ENCODE measurements at regions not wholly inside any gene's neighbourhood (a gene's known extent, or its start where the extent isn't known, plus 50 kb on each side); places are given as distances from the start of the nearest gene placed in this dataset.

- Histone ChIP-seq H3K27ac (ENCODE audit: extremely low read depth, low read depth, low read length) (no peak overlapping the region), H3K9me3 (ENCODE audit: control insufficient read depth, insufficient read depth, low read depth, low read length) (no peaks in the 10 kb centered on the region), H3K4me1 (ENCODE audit: control insufficient read depth, insufficient read depth, low read length) (no peaks in the 10 kb centered on the region), H3K4me3 (ENCODE audit: low read depth, low read length) (no peak overlapping the region), H3K36me3 (ENCODE audit: control insufficient read depth in 2 of 2, insufficient read depth in 1 of 2, low read length in 2 of 2) (no peaks in the 10 kb centered on the region)
- TF ChIP-seq FEZF1 (tag by site-specific recombination; IDR thresholded peaks at IDR 0.05), result no peak
- TF ChIP-seq, protein P1, sequence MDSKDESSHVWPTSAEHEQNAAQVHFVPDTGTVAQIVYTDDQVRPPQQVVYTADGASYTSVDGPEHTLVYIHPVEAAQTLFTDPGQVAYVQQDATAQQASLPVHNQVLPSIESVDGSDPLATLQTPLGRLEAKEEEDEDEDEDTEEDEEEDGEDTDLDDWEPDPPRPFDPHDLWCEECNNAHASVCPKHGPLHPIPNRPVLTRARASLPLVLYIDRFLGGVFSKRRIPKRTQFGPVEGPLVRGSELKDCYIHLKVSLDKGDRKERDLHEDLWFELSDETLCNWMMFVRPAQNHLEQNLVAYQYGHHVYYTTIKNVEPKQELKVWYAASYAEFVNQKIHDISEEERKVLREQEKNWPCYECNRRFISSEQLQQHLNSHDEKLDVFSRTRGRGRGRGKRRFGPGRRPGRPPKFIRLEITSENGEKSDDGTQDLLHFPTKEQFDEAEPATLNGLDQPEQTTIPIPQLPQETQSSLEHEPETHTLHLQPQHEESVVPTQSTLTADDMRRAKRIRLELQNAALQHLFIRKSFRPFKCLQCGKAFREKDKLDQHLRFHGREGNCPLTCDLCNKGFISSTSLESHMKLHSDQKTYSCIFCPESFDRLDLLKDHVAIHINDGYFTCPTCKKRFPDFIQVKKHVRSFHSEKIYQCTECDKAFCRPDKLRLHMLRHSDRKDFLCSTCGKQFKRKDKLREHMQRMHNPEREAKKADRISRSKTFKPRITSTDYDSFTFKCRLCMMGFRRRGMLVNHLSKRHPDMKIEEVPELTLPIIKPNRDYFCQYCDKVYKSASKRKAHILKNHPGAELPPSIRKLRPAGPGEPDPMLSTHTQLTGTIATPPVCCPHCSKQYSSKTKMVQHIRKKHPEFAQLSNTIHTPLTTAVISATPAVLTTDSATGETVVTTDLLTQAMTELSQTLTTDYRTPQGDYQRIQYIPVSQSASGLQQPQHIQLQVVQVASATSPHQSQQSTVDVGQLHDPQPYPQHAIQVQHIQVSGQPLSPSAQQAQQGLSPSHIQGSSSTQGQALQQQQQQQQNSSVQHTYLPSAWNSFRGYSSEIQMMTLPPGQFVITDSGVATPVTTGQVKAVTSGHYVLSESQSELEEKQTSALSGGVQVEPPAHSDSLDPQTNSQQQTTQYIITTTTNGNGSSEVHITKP (tag by site-specific recombination; IDR thresholded peaks at IDR 0.05), result no peak
- no peak for TF ChIP-seq ZNF211 (tag by site-specific recombination; IDR thresholded peaks at IDR 0.05; ENCODE audit: low read depth)
- TF ChIP-seq TCF7L2 (IDR thresholded peaks at IDR 0.05; ENCODE audit: borderline replicate concordance, low read depth, low read length), result no peak
- CTCF ChIA-PET, result interaction anchor here (1.2 kb wide), 1 partner anchor 26 kb away, joined by 3 read pairs; no protein-coding TSS in a partner anchor
- POLR2A ChIA-PET, result no interaction called here
Observed at GRCh38 chr11:134660416-134660815, 248.4 kb upstream of the B3GAT1 start.

- TF ChIP-seq ZNF521 (tag by site-specific recombination; IDR thresholded peaks at IDR 0.05) (no peak), IKZF3 (tag by site-specific recombination; IDR thresholded peaks at IDR 0.05) (no peak), ZNF623 (tag by site-specific recombination; IDR thresholded peaks at IDR 0.05) (no peak), CTCF (tag by site-specific recombination; IDR thresholded peaks at IDR 0.05) (no peak), ZNF37A (tag by site-specific recombination; IDR thresholded peaks at IDR 0.05) (no peak), ZNF274 (IDR thresholded peaks at IDR 0.05; ENCODE audit: low read length) (no peak), ZNF274 (tag by site-specific recombination; IDR thresholded peaks at IDR 0.05; ENCODE audit: borderline replicate concordance) (peak; percentile 33; the same call in 1 of the 2 replicates)
- H3K4me3 ChIP-seq (ENCODE audit: low read depth, low read length), result no peak overlapping the region
- H3K9me3 ChIP-seq (ENCODE audit: control insufficient read depth, insufficient read depth, low read depth, low read length), result no peaks in the 10 kb centered on the region
- H3K27ac ChIP-seq (ENCODE audit: extremely low read depth, low read depth, low read length), result no peak overlapping the region
- CTCF ChIA-PET, result no interaction called here
- H3K4me1 ChIP-seq (ENCODE audit: control insufficient read depth, insufficient read depth, low read length), result no peaks in the 10 kb centered on the region
- POLR2A ChIA-PET, result no interaction called here
- no peaks in the 10 kb centered on the region for H3K36me3 ChIP-seq (ENCODE audit: control insufficient read depth in 2 of 2, insufficient read depth in 1 of 2, low read length in 2 of 2)
Observed at GRCh38 chr11:134659882-134660281, 247.8 kb upstream of the B3GAT1 start.

DNA sequence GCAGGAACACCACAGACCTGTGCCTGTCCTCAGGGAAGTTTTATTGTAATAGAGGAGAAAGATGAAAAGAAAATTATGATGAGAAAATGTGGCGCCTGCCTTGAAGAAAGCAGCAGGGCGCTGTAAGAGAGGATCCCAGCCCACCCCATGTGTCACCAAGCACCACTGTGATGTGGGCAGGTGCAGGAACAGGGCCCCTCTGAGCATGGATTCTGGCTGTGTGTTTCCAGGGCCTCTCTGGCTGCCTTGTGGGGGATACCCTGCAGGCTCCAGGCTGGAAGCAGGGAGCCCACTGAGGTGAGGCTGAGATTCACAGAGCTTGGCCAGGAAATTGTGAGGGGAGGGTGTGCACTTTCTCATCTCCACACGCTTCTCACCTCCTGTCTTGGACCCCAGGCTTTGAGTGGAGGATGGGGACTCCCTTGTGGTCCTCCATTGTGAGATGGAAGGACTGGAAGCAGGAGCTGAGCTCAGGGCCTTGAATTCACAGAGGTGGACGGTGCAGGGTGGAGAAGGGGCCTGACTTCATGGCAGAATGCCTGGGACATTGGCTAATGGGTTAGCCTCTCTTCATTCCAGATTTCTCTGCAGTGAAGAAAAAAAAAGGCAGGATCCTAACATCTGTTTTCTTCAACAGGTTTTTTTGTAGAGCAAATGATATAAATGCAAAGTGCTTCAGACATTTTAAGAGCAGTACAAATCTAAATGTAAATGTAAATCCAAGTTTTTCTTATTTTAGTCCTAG is 246.6 kb upstream of the B3GAT1 start:
- H3K36me3 ChIP-seq (ENCODE audit: control insufficient read depth in 2 of 2, insufficient read depth in 1 of 2, low read length in 2 of 2), result no peaks in the 10 kb centered on the region
- ChIA-PET CTCF (no interaction called here), POLR2A (no interaction called here)
- H3K9me3 ChIP-seq (ENCODE audit: control insufficient read depth, insufficient read depth, low read depth, low read length), result no peaks in the 10 kb centered on the region
- no peaks in the 10 kb centered on the region for H3K4me1 ChIP-seq (ENCODE audit: control insufficient read depth, insufficient read depth, low read length)
- H3K4me3 ChIP-seq (ENCODE audit: low read depth, low read length), result no peak overlapping the region
- no peak overlapping the region for H3K27ac ChIP-seq (ENCODE audit: extremely low read depth, low read depth, low read length)
- no peak for TF ChIP-seq ZNF558 (tag by site-specific recombination; IDR thresholded peaks at IDR 0.05)
- no peak for TF ChIP-seq ZNF670 (tag by site-specific recombination; IDR thresholded peaks at IDR 0.05; ENCODE audit: low read depth)
- TF ChIP-seq, protein P2, sequence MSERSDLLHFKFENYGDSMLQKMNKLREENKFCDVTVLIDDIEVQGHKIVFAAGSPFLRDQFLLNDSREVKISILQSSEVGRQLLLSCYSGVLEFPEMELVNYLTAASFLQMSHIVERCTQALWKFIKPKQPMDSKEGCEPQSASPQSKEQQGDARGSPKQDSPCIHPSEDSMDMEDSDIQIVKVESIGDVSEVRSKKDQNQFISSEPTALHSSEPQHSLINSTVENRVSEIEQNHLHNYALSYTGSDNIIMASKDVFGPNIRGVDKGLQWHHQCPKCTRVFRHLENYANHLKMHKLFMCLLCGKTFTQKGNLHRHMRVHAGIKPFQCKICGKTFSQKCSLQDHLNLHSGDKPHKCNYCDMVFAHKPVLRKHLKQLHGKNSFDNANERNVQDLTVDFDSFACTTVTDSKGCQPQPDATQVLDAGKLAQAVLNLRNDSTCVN (tag by site-specific recombination; optimal IDR thresholded peaks at IDR 0.05), result no peak
- TF ChIP-seq, protein P3, sequence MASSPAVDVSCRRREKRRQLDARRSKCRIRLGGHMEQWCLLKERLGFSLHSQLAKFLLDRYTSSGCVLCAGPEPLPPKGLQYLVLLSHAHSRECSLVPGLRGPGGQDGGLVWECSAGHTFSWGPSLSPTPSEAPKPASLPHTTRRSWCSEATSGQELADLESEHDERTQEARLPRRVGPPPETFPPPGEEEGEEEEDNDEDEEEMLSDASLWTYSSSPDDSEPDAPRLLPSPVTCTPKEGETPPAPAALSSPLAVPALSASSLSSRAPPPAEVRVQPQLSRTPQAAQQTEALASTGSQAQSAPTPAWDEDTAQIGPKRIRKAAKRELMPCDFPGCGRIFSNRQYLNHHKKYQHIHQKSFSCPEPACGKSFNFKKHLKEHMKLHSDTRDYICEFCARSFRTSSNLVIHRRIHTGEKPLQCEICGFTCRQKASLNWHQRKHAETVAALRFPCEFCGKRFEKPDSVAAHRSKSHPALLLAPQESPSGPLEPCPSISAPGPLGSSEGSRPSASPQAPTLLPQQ (tag by site-specific recombination; IDR thresholded peaks at IDR 0.05), result no peak
- no peak for TF ChIP-seq ZNF514 (tag by site-specific recombination; IDR thresholded peaks at IDR 0.05)
- no peak for TF ChIP-seq ZNF214 (tag by site-specific recombination; IDR thresholded peaks at IDR 0.05; ENCODE audit: borderline replicate concordance)
- no peak for TF ChIP-seq SALL2 (tag by site-specific recombination; IDR thresholded peaks at IDR 0.05; ENCODE audit: borderline replicate concordance)
- no peak for TF ChIP-seq ZNF473 (tag by site-specific recombination; IDR thresholded peaks at IDR 0.05)
- no peak for TF ChIP-seq ZNF707 (tag by site-specific recombination; IDR thresholded peaks at IDR 0.05)
- TF ChIP-seq PRDM1 (tag by site-specific recombination; IDR thresholded peaks at IDR 0.05), result no peak
- no peak for TF ChIP-seq BCL6B (tag by site-specific recombination; IDR thresholded peaks at IDR 0.05)
- TF ChIP-seq SCRT2 (tag by site-specific recombination; IDR thresholded peaks at IDR 0.05), result no peak

Data from HEK293 (cell line).